Prostate gland (tissue), 2 donors: ENCODE measurements at regions not wholly inside any gene's neighbourhood (a gene's known extent, or its start where the extent isn't known, plus 50 kb on each side); places are given as distances from the start of the nearest gene placed in this dataset.

Experiments used
- DNase-seq: peaks from one replicate; pipeline ENCODE4 v3.0.0-alpha.2; 2019; ENCODE audit warnings: low spot score
- H3K27ac ChIP-seq, 2 donors: fragments of 200-600 bp; sonication (generic); 2 replicates each; pipeline ENCODE4 v1.5.1; 2017 to 2019
- H3K27me3 ChIP-seq: fragments of 200-600 bp; sonication (generic); replicated peaks from 2 replicates; pipeline ENCODE4 v1.5.1; 2019; ENCODE audit not compliant: insufficient read depth
- H3K36me3 ChIP-seq, 2 donors: fragments of 200-600 bp; sonication (generic); 1 replicate in 1 of 2; 2 replicates in 1 of 2; pipeline versions ENCODE4 v1.5.1 to v1.8.1; 2017 to 2019
- H3K4me1 ChIP-seq: fragments of 200-600 bp; sonication (generic); replicated peaks from 2 replicates; pipeline ENCODE4 v1.5.1; 2019
- H3K4me3 ChIP-seq, 2 donors: fragments of 200-600 bp; sonication (generic); 2 replicates each; pipeline ENCODE4 v1.5.1; 2017 to 2019
- H3K9me3 ChIP-seq: fragments of 200-600 bp; sonication (generic); 2 replicates; pipeline ENCODE4 v1.5.1; 2017
- CTCF ChIP-seq, 4 experiments: fragments of 200-600 bp in 2 of 4; fragments of 450-650 bp in 2 of 4; sonication (generic) in 2 of 4; IDR thresholded peaks; 1 replicate in 3 of 4; 2 replicates in 1 of 4; pipeline ENCODE4 v1.5.1; 2016 to 2019; ENCODE audit warnings: antibody characterized with exemption in 4 of 4, mild to moderate bottlenecking in 2 of 4, moderate library complexity in 2 of 4
- POLR2A ChIP-seq: fragments of 450-650 bp; IDR thresholded peaks from one replicate; pipeline ENCODE4 v1.6.1; 2016; ENCODE audit warnings: antibody characterized with exemption, mild to moderate bottlenecking
- POLR2AphosphoS5 ChIP-seq: sonication (generic); formaldehyde crosslinking; IDR thresholded peaks from one replicate; pipeline ENCODE4 v1.6.1; 2017; ENCODE audit warnings: antibody characterized with exemption
- WGBS: methylation state at CpG from one replicate; pipeline ENCODE4 v1.1.5; 2018; 5-methylcytosine and 5-hydroxymethylcytosine counted together
- intact Hi-C: fragments of 100-400 bp; cut with DNase I; formaldehyde crosslinking; loops from one replicate; pipeline ENCODE4 v1.14.2; 2022

GRCh38 chr5:67306965-67307607 is 110.5 kb upstream of the CD180 start:
- H3K36me3 ChIP-seq: no peaks in the 10 kb centered on the region
- WGBS: 88% methylated on average over 4 of the region's 4 CpGs
- DNase-seq: no peak
- no peak overlapping the region for H3K27ac ChIP-seq
- no peaks in the 10 kb centered on the region for H3K27me3 ChIP-seq
- intact Hi-C loops: no loop called here
- TF ChIP-seq POLR2A: no peak
- no peak for TF ChIP-seq CTCF (IDR thresholded peaks at IDR 0.05)
- no peaks in the 10 kb centered on the region for H3K4me1 ChIP-seq
- no peak overlapping the region for H3K4me3 ChIP-seq
- H3K9me3 ChIP-seq: no peaks in the 10 kb centered on the region

GRCh38 chr5:67305913-67306710 is 109.5 kb upstream of the CD180 start:
- DNase-seq: no peak
- no peaks in the 10 kb centered on the region for H3K4me1 ChIP-seq
- WGBS: 79% methylated on average over 9 of the region's 9 CpGs
- H3K36me3 ChIP-seq: no peaks in the 10 kb centered on the region
- no peaks in the 10 kb centered on the region for H3K9me3 ChIP-seq
- TF ChIP-seq POLR2A: no peak
- intact Hi-C loops: no loop called here
- H3K4me3 ChIP-seq: no peak overlapping the region
- H3K27ac ChIP-seq: no peak overlapping the region
- H3K27me3 ChIP-seq: no peaks in the 10 kb centered on the region

- TF ChIP-seq POLR2A (no peak), POLR2AphosphoS5 (no peak), CTCF (IDR thresholded peaks at IDR 0.05) (no peak)
- no peaks in the 10 kb centered on the region for H3K27me3 ChIP-seq
- no peak for DNase-seq
- intact Hi-C loops: no loop called here
- H3K4me1 ChIP-seq: no peaks in the 10 kb centered on the region
- H3K27ac ChIP-seq: no peak overlapping the region
- no peak overlapping the region for H3K4me3 ChIP-seq
- WGBS: 100% methylated on average over 1 of the region's 1 CpG
- H3K9me3 ChIP-seq: no peaks in the 10 kb centered on the region
- no peaks in the 10 kb centered on the region for H3K36me3 ChIP-seq
Measured at GRCh38 chr5:67305401-67305800, 108.8 kb upstream of the CD180 start.

- Histone ChIP-seq H3K27me3 (no peaks in the 10 kb centered on the region), H3K4me1 (no peaks in the 10 kb centered on the region), H3K9me3 (no peaks in the 10 kb centered on the region), H3K36me3 (no peaks in the 10 kb centered on the region), H3K4me3 (no peak overlapping the region), H3K27ac (no peak overlapping the region)
- no peak for DNase-seq
- TF ChIP-seq CTCF (IDR thresholded peaks at IDR 0.05) (no peak), POLR2AphosphoS5 (no peak), POLR2A (no peak)
- 84% methylated on average over 3 of the region's 3 CpGs for WGBS
- intact Hi-C loops: loop anchor here (5.0 kb wide), 1 partner anchor 56 kb away; no protein-coding TSS in a partner anchor
Measured at GRCh38 chr5:67303356-67303755, 106.8 kb upstream of the CD180 start.

GRCh38 chr5:67301285-67301903 is 104.8 kb upstream of the CD180 start:
- 63% methylated on average over 8 of the region's 8 CpGs for WGBS
- Histone ChIP-seq H3K4me3 (no peak overlapping the region), H3K4me1 (no peaks in the 10 kb centered on the region), H3K36me3 (no peaks in the 10 kb centered on the region), H3K9me3 (no peaks in the 10 kb centered on the region), H3K27ac (no peak overlapping the region), H3K27me3 (no peaks in the 10 kb centered on the region)
- intact Hi-C loops: loop anchor here (5.0 kb wide), 1 partner anchor 54 kb away; no protein-coding TSS in a partner anchor
- DNase-seq: no peak
- no peak for TF ChIP-seq POLR2A
- TF ChIP-seq CTCF (IDR thresholded peaks at IDR 0.05): no peak
- no peak for TF ChIP-seq POLR2AphosphoS5
